Cortex of kidney (tissue), 1 donor: ENCODE measurements at regions not wholly inside any gene's neighbourhood (a gene's known extent, or its start where the extent isn't known, plus 50 kb on each side); places are given as distances from the start of the nearest gene placed in this dataset.
"Not testable (repeated sequence)": the region's sequence is repeated elsewhere in the genome, so short reads cannot be mapped to it uniquely, and the experiment has no call there.

Source experiments
- DNase-seq: peaks from one replicate; lab custom pipeline; 2025; lab: John Stamatoyannopoulos, UW

DNA sequence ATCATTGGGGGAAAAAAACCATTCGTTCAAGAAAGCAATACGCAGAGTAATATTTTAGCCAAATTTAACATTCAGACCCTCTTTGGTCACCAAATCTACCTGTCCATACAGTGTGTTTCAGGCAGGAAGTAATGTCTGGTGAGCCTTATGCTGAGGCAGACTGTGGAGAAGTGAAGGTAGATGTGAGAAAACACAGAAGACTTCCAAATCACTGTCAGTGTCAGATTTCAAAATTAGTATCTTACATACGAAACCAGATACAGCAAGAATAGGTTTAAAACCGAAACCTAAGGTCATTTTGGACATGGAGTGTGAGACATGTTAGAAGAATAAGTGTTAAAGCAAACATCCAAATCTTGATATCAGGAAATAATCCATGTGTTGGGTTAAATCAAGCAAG, 664.5 kb upstream of the HTR2C start:
- no peak for DNase-seq

- DNase-seq, result no peak
These were observed 677.7 kb upstream of the HTR2C start for GRCh38 chrX:113906168-113906567.

DNA sequence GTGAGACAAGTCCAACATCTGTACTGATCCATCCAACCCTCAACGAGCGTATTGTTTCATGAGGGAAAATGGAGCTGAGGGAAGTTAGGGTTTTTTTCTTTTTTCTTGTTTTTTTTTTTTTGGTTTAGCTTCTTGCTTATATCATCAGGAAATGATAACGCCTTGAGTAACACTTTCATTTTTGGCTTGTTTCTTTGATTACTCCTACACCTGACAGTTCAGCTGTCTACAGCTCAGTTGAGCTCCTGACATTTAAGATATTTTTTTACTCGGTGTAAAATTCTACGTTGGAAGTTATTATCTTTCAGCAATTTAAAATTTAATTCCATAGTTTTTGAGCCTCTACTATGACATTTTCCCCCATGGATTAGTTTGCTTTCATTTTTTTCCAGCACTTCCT, 691.0 kb upstream of the HTR2C start:
- DNase-seq, result no peak

- DNase-seq, result no peak
These were observed 691.5 kb upstream of the HTR2C start for GRCh38 chrX:113892401-113892800.

DNA sequence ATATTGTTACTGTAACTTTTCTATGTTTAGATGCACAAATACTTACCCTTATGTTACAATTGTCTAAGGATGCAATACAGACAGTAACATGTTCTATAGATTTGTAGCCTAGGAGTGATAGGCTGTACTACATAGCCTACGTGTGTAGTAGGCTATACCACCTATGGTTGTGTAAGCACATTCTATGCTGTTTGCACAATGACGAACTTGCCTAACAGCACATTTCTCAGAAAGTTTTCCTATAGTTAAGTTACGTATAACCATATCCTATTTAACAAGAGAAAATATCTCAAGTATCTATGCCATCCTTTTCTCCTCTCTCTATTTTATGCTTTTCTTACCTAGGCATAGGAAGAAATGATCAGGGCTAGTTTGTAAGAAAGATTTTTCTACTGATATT, 710.8 kb upstream of the HTR2C start:
- no peak for DNase-seq

GRCh38 chrX:113868711-113869110, 715.2 kb upstream of the HTR2C start:
- DNase-seq, result no peak

GRCh38 chrX:113868177-113868576, 715.7 kb upstream of the HTR2C start:
- no peak for DNase-seq

GRCh38 chrX:113849408-113849807, 734.5 kb upstream of the HTR2C start:
- DNase-seq, result no peak

GRCh38 chrX:113833096-113834055, 750.5 kb upstream of the HTR2C start:
- DNase-seq, result no peak

DNA sequence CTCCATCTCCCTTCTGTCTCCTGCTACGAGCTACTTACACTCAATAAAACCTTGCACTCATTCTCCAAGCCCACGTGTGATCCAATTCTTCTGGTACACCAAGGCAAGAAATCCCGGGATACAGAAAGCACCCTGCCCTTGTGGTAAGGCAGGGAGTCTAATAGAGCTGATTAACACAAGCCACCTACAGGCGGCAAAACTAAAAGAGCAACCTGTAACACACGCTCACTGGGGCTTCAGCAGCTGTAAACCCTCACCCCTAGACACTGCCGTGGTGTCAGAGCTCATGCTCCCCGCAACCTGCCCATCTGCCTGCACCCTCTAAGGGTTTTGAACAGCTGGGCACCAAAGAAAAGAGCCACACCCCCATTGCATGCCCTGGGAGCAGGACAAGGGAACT, 755.4 kb upstream of the HTR2C start:
- DNase-seq, result no peak

DNA sequence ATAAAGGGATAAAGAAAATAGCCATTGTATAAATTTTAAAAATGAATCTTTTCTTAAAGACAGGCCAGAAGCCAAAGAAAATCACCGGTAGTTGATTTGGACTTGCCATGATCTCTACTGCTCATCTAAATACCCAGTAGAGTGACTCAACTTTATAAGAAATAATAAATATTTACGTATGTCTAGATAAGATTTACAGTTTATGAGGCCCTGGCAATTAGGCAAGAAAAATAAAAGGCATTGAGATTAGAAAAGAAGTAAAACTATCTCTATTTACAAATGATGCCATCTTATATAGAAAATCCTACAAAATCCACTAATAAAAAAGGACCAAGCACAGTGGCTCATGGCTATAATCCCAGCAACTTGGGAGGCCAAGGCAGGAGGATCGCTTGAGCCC, 765.5 kb upstream of the HTR2C start:
- no peak for DNase-seq

DNA sequence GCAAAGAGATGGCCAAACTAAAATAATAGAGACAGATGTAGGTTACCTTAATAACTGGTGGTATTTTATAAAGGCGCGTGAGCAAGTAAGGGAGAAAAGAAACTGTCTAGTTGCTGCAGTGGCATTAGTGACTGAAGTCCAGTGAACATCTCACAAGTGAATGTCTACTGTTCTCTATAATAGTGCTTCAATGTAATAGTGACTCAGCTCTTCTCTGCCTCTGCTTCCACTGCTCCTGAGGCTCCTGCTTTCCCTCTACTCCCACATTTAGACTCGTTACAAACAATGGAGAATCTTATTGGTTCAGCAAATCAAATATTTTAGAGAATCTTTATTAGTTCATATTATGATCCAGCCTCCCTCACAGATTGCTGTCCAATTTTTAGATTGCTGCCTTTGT, 779.1 kb upstream of the HTR2C start:
- no peak for DNase-seq

GRCh38 chrX:113804291-113804690, 779.6 kb upstream of the HTR2C start:
- no peak for DNase-seq

DNA sequence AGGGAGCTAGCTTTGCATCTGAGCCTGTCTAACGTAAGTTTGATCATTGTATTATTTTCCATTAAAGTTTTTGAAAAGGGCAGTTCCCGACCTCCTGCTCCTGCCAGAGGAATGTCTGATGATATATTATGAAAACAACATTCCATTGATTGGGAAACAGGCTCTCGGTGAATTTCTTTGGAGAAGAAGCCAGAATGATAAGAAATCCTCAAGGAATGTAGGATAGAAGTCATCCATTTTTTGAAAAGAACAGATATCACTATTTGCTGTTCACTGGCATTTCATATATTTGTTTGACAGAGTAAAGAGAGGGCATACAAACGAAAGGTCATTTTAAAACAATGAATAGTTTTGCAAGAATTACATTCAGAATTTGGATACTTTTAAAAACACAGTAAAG, 781.0 kb upstream of the HTR2C start:
- no peak for DNase-seq

- no peak for DNase-seq
These were observed 782.9 kb upstream of the HTR2C start for GRCh38 chrX:113800955-113801354.

- no peak for DNase-seq
These were observed 790.3 kb upstream of the HTR2C start for GRCh38 chrX:113793563-113793962.

GRCh38 chrX:113790987-113791386, 792.9 kb upstream of the HTR2C start:
- DNase-seq, result no peak

DNA sequence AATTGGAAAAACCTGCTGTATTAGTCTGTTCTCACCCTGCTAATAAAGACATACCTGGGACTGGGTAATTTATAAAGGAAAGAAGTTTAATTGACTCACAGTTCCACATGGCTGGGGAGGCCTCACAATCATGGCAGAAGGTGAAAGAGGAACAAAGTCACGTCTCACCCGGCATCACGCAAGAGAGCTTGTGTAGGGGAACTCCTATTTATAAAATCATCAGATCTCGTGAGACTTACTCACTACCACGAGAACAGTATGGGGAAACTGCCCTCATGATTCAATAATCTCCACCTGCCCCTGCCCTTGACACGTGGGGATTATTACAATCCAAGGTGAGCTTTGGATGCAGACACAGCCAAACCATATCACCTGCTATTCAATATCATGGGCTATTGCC, 799.1 kb upstream of the HTR2C start:
- DNase-seq, result not testable (repeated sequence)

- no peak for DNase-seq
These were observed 813.1 kb upstream of the HTR2C start for GRCh38 chrX:113770806-113771205.

GRCh38 chrX:113770071-113770470, 813.8 kb upstream of the HTR2C start:
- no peak for DNase-seq

GRCh38 chrX:113759422-113759821, 824.5 kb upstream of the HTR2C start:
- DNase-seq, result no peak

DNA sequence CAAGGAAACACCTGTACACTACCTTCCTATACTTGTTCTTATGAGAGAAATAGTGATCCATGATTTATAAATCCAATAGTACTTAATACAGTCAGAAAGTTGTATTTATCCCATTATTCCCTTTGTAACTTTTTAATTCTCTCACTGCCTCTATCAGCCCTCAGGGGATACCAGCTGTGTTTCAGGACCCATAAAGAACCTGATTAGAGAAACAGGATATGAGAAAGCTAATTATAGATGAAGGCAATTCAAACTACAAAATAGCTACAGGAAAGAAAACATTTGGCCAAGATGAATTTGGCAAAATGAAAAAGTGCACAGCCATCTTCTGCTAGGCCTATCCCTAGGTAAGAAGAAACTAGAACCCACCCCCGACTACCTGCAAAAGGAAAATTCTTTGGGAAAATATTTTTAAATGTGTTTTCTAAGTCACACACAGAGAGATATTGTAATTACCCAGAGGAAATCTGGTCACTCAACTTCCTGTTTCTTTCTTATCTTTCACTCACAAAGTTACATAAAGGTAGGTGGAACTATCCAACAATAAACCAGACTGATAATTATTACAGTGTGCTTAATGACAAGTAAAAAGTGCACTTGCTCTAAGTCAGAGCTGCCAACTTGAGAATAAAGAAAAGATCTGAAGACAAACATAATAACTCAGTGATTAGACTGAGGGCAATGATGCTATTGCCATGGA, 836.5 kb upstream of the HTR2C start:
- no peak for DNase-seq

GRCh38 chrX:113743069-113743468, 840.8 kb upstream of the HTR2C start:
- DNase-seq, result no peak
